Activated naive CD4-positive, alpha-beta T cell treated with Interleukin-2 at 50 U/mL for 16 hours (primary cell): ENCODE measurements at regions not wholly inside any gene's neighbourhood (a gene's known extent, or its start where the extent isn't known, plus 50 kb on each side); places are given as distances from the start of the nearest gene placed in this dataset.
"Not testable (repeated sequence)": the region's sequence is repeated elsewhere in the genome, so short reads cannot be mapped to it uniquely, and the experiment has no call there.

Experiments
- DNase-seq: peaks from one replicate; pipeline ENCODE4 v3.0.0-alpha.2; 2020

GRCh38 chr13:95391785-95392184, 90.5 kb upstream of the ABCC4 start:
- DNase-seq: no peak

- no peak for DNase-seq
Measured at GRCh38 chr13:95392597-95392996, 91.3 kb upstream of the ABCC4 start.

GRCh38 chr13:95403349-95404140, 102.3 kb upstream of the ABCC4 start:
- DNase-seq: peak; percentile 4

GRCh38 chr13:95404141-95404882, 103.1 kb upstream of the ABCC4 start:
- DNase-seq: peak; percentile 76

- DNase-seq: no peak
Measured at GRCh38 chr13:95406176-95406575, 104.9 kb upstream of the ABCC4 start.

- DNase-seq: no peak
Measured at GRCh38 chr13:95411428-95412040, 110.3 kb upstream of the ABCC4 start.

- no peak for DNase-seq
Measured at GRCh38 chr13:95418946-95419345, 117.7 kb upstream of the ABCC4 start.

- DNase-seq: no peak
Measured at GRCh38 chr13:95420501-95420900, 119.2 kb upstream of the ABCC4 start.

GRCh38 chr13:95426631-95427030, 125.4 kb upstream of the ABCC4 start:
- no peak for DNase-seq

- DNase-seq: not testable (repeated sequence)
Measured at GRCh38 chr13:95430525-95430924, 122.0 kb upstream of the CLDN10 start.

- DNase-seq: no peak
Measured at GRCh38 chr13:95432141-95432540, 120.4 kb upstream of the CLDN10 start.

- no peak for DNase-seq
Measured at GRCh38 chr13:95433537-95433936, 119.0 kb upstream of the CLDN10 start.

- DNase-seq: no peak
Measured at GRCh38 chr13:95434111-95434510, 118.4 kb upstream of the CLDN10 start.

- no peak for DNase-seq
Measured at GRCh38 chr13:95437561-95437960, 115.0 kb upstream of the CLDN10 start.

GRCh38 chr13:95438297-95438696, 114.2 kb upstream of the CLDN10 start:
- DNase-seq: no peak

GRCh38 chr13:95440441-95441088, 112.0 kb upstream of the CLDN10 start:
- DNase-seq: no peak

GRCh38 chr13:95441326-95441725, 111.2 kb upstream of the CLDN10 start:
- no peak for DNase-seq

GRCh38 chr13:95444006-95444730, 108.4 kb upstream of the CLDN10 start:
- no peak for DNase-seq

GRCh38 chr13:95445131-95445530, 107.4 kb upstream of the CLDN10 start:
- DNase-seq: no peak

- no peak for DNase-seq
Measured at GRCh38 chr13:95447814-95448213, 104.7 kb upstream of the CLDN10 start.

- DNase-seq: no peak
Measured at GRCh38 chr13:95451656-95452055, 100.9 kb upstream of the CLDN10 start.

GRCh38 chr13:95452375-95452774, 100.1 kb upstream of the CLDN10 start:
- DNase-seq: no peak

- no peak for DNase-seq
Measured at GRCh38 chr13:95455782-95456181, 96.7 kb upstream of the CLDN10 start.
